ENCODE measurements at regions not wholly inside any gene's neighbourhood (a gene's known extent, or its start where the extent isn't known, plus 50 kb on each side); places are given as distances from the start of the nearest gene placed in this dataset.

GRCh38 chr7:25929448-25929847 lies 222.6 kb upstream of the NFE2L3 start:
- no peaks in the 10 kb centered on the region for H3K4me1 Mint-ChIP-seq
- peaks cover 22% of the 10 kb centered on the region for H3K9me3 Mint-ChIP-seq
- peaks cover 13% of the 10 kb centered on the region for H3K36me3 Mint-ChIP-seq
- H3K4me3 Mint-ChIP-seq = no peak overlapping the region
- no peak overlapping the region for H3K27ac Mint-ChIP-seq
- H3K27me3 Mint-ChIP-seq = peaks cover 27% of the 10 kb centered on the region

- Mint-ChIP-seq H3K9me3 (peaks cover 31% of the 10 kb centered on the region), H3K36me3 (peaks cover 17% of the 10 kb centered on the region), H3K27me3 (peaks cover 34% of the 10 kb centered on the region), H3K4me3 (no peak overlapping the region), H3K4me1 (no peaks in the 10 kb centered on the region), H3K27ac (no peak overlapping the region)
Observed at GRCh38 chr7:25930492-25931048, 221.4 kb upstream of the NFE2L3 start.

GRCh38 chr7:25931156-25931555 lies 220.8 kb upstream of the NFE2L3 start:
- no peak overlapping the region for H3K27ac Mint-ChIP-seq
- H3K4me3 Mint-ChIP-seq = no peak overlapping the region
- H3K9me3 Mint-ChIP-seq = peaks cover 31% of the 10 kb centered on the region
- peaks cover 33% of the 10 kb centered on the region for H3K27me3 Mint-ChIP-seq
- no peaks in the 10 kb centered on the region for H3K4me1 Mint-ChIP-seq
- H3K36me3 Mint-ChIP-seq = peaks cover 17% of the 10 kb centered on the region

- peaks cover 27% of the 10 kb centered on the region for H3K9me3 Mint-ChIP-seq
- peaks cover 28% of the 10 kb centered on the region for H3K27me3 Mint-ChIP-seq
- no peaks in the 10 kb centered on the region for H3K4me1 Mint-ChIP-seq
- no peak overlapping the region for H3K27ac Mint-ChIP-seq
- H3K36me3 Mint-ChIP-seq = peaks cover 17% of the 10 kb centered on the region
- H3K4me3 Mint-ChIP-seq = no peak overlapping the region
Observed at GRCh38 chr7:25933921-25934320, 218.1 kb upstream of the NFE2L3 start.

GRCh38 chr7:25940086-25940906 lies 211.7 kb upstream of the NFE2L3 start:
- no peak overlapping the region for H3K27ac Mint-ChIP-seq
- H3K4me1 Mint-ChIP-seq = peaks cover 12% of the 10 kb centered on the region
- no peak overlapping the region for H3K4me3 Mint-ChIP-seq
- peaks cover 4% of the 10 kb centered on the region for H3K27me3 Mint-ChIP-seq
- H3K36me3 Mint-ChIP-seq = peaks cover 1% of the 10 kb centered on the region
- peaks cover 1% of the 10 kb centered on the region for H3K9me3 Mint-ChIP-seq

GRCh38 chr7:25944777-25945515 lies 207.1 kb upstream of the NFE2L3 start:
- H3K27me3 Mint-ChIP-seq = peaks cover 3% of the 10 kb centered on the region
- no peaks in the 10 kb centered on the region for H3K9me3 Mint-ChIP-seq
- H3K4me1 Mint-ChIP-seq = peaks cover 28% of the 10 kb centered on the region
- H3K27ac Mint-ChIP-seq = no peak overlapping the region
- H3K36me3 Mint-ChIP-seq = no peaks in the 10 kb centered on the region
- no peak overlapping the region for H3K4me3 Mint-ChIP-seq

GRCh38 chr7:25945608-25946007 lies 206.4 kb upstream of the NFE2L3 start:
- no peaks in the 10 kb centered on the region for H3K36me3 Mint-ChIP-seq
- no peak overlapping the region for H3K4me3 Mint-ChIP-seq
- no peaks in the 10 kb centered on the region for H3K9me3 Mint-ChIP-seq
- peaks cover 25% of the 10 kb centered on the region for H3K4me1 Mint-ChIP-seq
- H3K27me3 Mint-ChIP-seq = peaks cover 3% of the 10 kb centered on the region
- no peak overlapping the region for H3K27ac Mint-ChIP-seq

- H3K4me3 Mint-ChIP-seq = no peak overlapping the region
- H3K27ac Mint-ChIP-seq = no peak overlapping the region
- H3K27me3 Mint-ChIP-seq = peaks cover 3% of the 10 kb centered on the region
- H3K9me3 Mint-ChIP-seq = no peaks in the 10 kb centered on the region
- no peaks in the 10 kb centered on the region for H3K36me3 Mint-ChIP-seq
- H3K4me1 Mint-ChIP-seq = peaks cover 20% of the 10 kb centered on the region
Observed at GRCh38 chr7:25946181-25946580, 205.8 kb upstream of the NFE2L3 start.

GRCh38 chr7:25947669-25948516 lies 204.1 kb upstream of the NFE2L3 start:
- peaks cover 3% of the 10 kb centered on the region for H3K27me3 Mint-ChIP-seq
- no peak overlapping the region for H3K27ac Mint-ChIP-seq
- no peaks in the 10 kb centered on the region for H3K9me3 Mint-ChIP-seq
- peaks cover 20% of the 10 kb centered on the region for H3K4me1 Mint-ChIP-seq
- no peaks in the 10 kb centered on the region for H3K36me3 Mint-ChIP-seq
- H3K4me3 Mint-ChIP-seq = no peak overlapping the region

- H3K27ac Mint-ChIP-seq = no peak overlapping the region
- peak overlapping the region; percentile 85 for H3K4me3 Mint-ChIP-seq
Observed at GRCh38 chr7:25949736-25950487, 202.1 kb upstream of the NFE2L3 start.

GRCh38 chr7:25950488-25951413 lies 201.2 kb upstream of the NFE2L3 start:
- Mint-ChIP-seq H3K4me3 (peak overlapping the region; percentile 85), H3K36me3 (no peaks in the 10 kb centered on the region), H3K4me1 (peaks cover 20% of the 10 kb centered on the region), H3K9me3 (no peaks in the 10 kb centered on the region), H3K27me3 (peaks cover 3% of the 10 kb centered on the region), H3K27ac (no peak overlapping the region)

More at GRCh38 chr7:25949736-25950487, 202.1 kb upstream of the NFE2L3 start:
- H3K27me3 Mint-ChIP-seq = peaks cover 3% of the 10 kb centered on the region
- no peaks in the 10 kb centered on the region for H3K9me3 Mint-ChIP-seq
- peaks cover 20% of the 10 kb centered on the region for H3K4me1 Mint-ChIP-seq
- no peaks in the 10 kb centered on the region for H3K36me3 Mint-ChIP-seq

GRCh38 chr7:25951414-25952260 lies 200.4 kb upstream of the NFE2L3 start:
- Mint-ChIP-seq H3K9me3 (no peaks in the 10 kb centered on the region), H3K27me3 (peaks cover 3% of the 10 kb centered on the region), H3K27ac (no peak overlapping the region), H3K4me1 (peaks cover 20% of the 10 kb centered on the region), H3K36me3 (no peaks in the 10 kb centered on the region), H3K4me3 (peak overlapping the region; percentile 47)

Data from activated naive CD4-positive, alpha-beta T cell treated with anti-CD3 and anti-CD28 coated beads, Interleukin-2, amount 50 U/mL, for 24 hours (primary cell).